Epidermal melanocyte (primary cell): ENCODE measurements at regions not wholly inside any gene's neighbourhood (a gene's known extent, or its start where the extent isn't known, plus 50 kb on each side); places are given as distances from the start of the nearest gene placed in this dataset.

ENCODE experiments used
- DNase-seq: peaks from one replicate; pipeline ENCODE4 v3.0.0; 2011; ENCODE audit warnings: low spot score; ENCODE audit not compliant: insufficient read length

DNA sequence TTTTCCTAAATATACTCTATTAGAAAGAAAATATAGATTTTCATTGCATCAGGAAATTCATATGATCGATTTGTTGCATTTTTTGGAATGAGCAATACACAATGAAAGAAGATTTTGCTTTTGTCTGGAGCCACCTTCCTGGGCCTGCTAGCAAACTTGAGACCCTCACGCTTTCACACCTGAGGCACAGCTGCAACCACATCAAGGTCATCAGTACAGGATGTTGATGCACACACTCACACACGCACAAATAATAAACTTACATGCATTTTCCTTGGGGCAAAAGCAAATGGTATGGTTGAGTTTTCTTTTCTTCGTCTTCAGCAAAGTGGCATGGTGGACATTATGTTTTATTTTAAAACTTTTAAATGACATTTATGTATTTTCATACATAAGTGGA lies 64.8 kb upstream of the SATB1 start:
- DNase-seq = no peak

DNA sequence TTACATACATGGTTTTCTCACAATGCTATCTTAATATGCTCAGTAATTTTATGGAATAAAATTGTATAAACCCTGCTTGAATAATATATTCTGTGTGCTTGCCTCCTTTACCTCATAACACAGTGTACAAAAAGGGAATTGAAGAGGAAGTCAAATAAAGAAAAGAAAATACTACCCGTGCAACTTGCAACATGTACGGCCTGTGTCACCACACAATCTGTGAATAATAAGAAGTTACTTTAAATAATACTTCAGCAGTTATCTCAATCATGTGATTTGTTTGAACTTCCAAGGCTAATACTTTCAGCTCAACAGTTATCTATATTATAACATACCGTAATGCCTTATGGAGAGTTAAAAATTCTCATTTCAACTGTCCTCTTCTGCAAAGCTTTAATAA lies 58.1 kb upstream of the SATB1 start:
- no peak for DNase-seq

DNA sequence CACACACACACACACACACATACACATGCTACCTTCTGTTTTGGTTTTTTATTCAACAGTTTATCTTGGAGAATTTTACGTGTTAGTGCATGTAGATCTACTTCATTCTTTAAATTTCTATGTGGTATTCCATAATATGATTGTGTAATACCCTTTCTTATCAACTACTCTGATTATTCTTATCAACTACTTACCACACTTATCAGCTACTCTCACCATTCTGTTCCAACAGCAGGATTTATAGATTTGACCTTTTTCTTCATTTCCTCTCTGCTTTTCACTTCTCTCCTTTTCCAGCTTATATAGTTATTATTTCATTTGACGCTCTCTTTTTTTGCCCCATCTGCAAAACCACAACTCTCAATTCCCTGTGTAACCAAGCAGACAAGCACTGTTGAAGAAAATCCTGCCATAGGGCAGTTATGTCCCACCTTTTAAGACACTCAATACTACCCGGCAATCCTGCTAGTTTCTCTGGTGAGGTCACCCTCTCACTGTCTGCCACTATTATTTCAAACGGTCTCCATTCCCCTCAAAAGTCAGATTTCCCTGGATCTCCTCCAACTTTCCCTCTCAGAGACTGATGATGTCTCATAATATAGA lies 56.9 kb upstream of the SATB1 start:
- DNase-seq = no peak

DNA sequence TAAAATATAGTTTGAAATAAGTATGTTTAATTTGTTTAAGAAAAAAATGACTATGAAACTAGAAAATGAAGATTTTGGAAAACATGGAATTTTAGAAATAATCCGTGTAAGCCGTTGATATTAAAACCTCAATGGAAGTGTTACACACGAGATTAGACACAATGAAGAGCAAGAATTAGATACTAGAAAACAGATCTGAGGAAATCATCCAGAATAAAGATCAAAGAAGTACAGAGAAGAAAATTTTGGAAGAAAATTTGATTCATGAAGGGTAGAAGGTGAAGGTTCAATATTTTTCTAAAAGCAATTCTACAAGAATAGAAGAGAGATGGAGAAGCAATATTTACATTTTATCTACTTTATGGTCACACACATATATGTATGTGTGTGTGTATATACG lies 52.5 kb upstream of the SATB1 start:
- no peak for DNase-seq
